CD14-positive monocyte (primary cell): ENCODE measurements at regions not wholly inside any gene's neighbourhood (a gene's known extent, or its start where the extent isn't known, plus 50 kb on each side); places are given as distances from the start of the nearest gene placed in this dataset.

Source experiments
- DNase-seq, 3 donors: peaks; one replicate each; pipeline ENCODE4 v3.0.0-alpha.2; 2011 to 2022
- H2AFZ ChIP-seq: 2 replicates; pipeline ENCODE4 v1.6.0; 2012; ENCODE audit warnings: mild to moderate bottlenecking, low read depth, low read length, inconsistent platforms; ENCODE audit not compliant: insufficient read depth, poor library complexity, severe bottlenecking
- H3K27ac ChIP-seq, 2 donors: 1 replicate in 1 of 2; 2 replicates in 1 of 2; pipeline ENCODE4 v1.5.1; 2012 to 2013; ENCODE audit warnings: low read length in 2 of 2, control low read depth in 1 of 2, inconsistent platforms in 1 of 2, low read depth in 1 of 2, mild to moderate bottlenecking in 1 of 2
- H3K27me3 ChIP-seq, 2 donors: one replicate each; pipeline versions ENCODE4 v1.6.0 to v1.6.1; 2011 to 2013; ENCODE audit warnings: low read length in 2 of 2; ENCODE audit not compliant: control insufficient read depth in 2 of 2, insufficient read depth in 2 of 2
- H3K36me3 ChIP-seq, 2 donors: replicated peaks in 1 of 2; 1 replicate in 1 of 2; 2 replicates in 1 of 2; pipeline versions ENCODE4 v1.5.1 to v1.6.1; 2012 to 2013; ENCODE audit warnings: low read length in 2 of 2, control low read depth in 1 of 2, inconsistent platforms in 1 of 2, mild to moderate bottlenecking in 1 of 2; ENCODE audit not compliant: insufficient read depth in 2 of 2, control insufficient read depth in 1 of 2
- H3K4me1 ChIP-seq, 2 donors: 1 replicate in 1 of 2; 2 replicates in 1 of 2; pipeline versions ENCODE4 v1.5.1 to v1.6.1; 2012 to 2013; ENCODE audit warnings: low read length in 2 of 2, control low read depth in 1 of 2, inconsistent platforms in 1 of 2, mild to moderate bottlenecking in 1 of 2, moderate library complexity in 1 of 2; ENCODE audit not compliant: insufficient read depth in 2 of 2, control insufficient read depth in 1 of 2
- H3K4me2 ChIP-seq: replicated peaks from 2 replicates; pipeline ENCODE3; 2012; ENCODE audit warnings: low read length, moderate library complexity, mild to moderate bottlenecking; ENCODE audit not compliant: poor library complexity, severe bottlenecking; ENCODE audit errors: extremely low read depth
- H3K4me3 ChIP-seq, 3 experiments: fragments of 200-600 bp in 1 of 3; sonication (generic) in 1 of 3; replicated peaks in 1 of 3; 1 replicate in 2 of 3; 2 replicates in 1 of 3; pipeline ENCODE4 v1.5.1; 2011 to 2013; ENCODE audit warnings: low read length in 3 of 3, mild to moderate bottlenecking in 3 of 3, control low read depth in 2 of 3, low read depth in 2 of 3, inconsistent platforms in 1 of 3, moderate library complexity in 1 of 3
- H3K79me2 ChIP-seq: 2 replicates; pipeline ENCODE4 v1.6.0; 2012; ENCODE audit warnings: mild to moderate bottlenecking, control low read depth, inconsistent platforms, low read length, moderate library complexity; ENCODE audit not compliant: insufficient read depth
- H3K9ac ChIP-seq: 2 replicates; pipeline ENCODE4 v1.6.0; 2017; ENCODE audit warnings: low read length, mild to moderate bottlenecking; ENCODE audit not compliant: insufficient read depth, poor library complexity, severe bottlenecking
- H3K9me3 ChIP-seq, 2 donors: replicated peaks in 1 of 2; 1 replicate in 1 of 2; 2 replicates in 1 of 2; pipeline versions ENCODE4 v1.5.1 to v1.6.1; 2012 to 2013; ENCODE audit warnings: low read length in 2 of 2, control low read depth in 1 of 2; ENCODE audit not compliant: control insufficient read depth in 1 of 2, insufficient read depth in 1 of 2
- H4K20me1 ChIP-seq: 2 replicates; pipeline ENCODE4 v1.6.0; 2012; ENCODE audit warnings: mild to moderate bottlenecking, low read length, control low read depth, moderate library complexity; ENCODE audit not compliant: insufficient read depth
- H3K27ac Mint-ChIP-seq, 7 donors: one replicate each; pipeline ENCODE4 v1.8.0; 2020; ENCODE audit warnings: mild to moderate bottlenecking in 7 of 7, mixed read lengths in 7 of 7, moderate library complexity in 6 of 7, inconsistent platforms in 2 of 7
- H3K27me3 Mint-ChIP-seq, 3 donors: one replicate each; pipeline ENCODE4 v1.8.0; 2021 to 2022; ENCODE audit warnings: low read depth in 3 of 3, mild to moderate bottlenecking in 3 of 3, mixed read lengths in 3 of 3, moderate library complexity in 3 of 3, inconsistent platforms in 1 of 3
- H3K36me3 Mint-ChIP-seq, 2 donors: one replicate each; pipeline ENCODE4 v1.8.0; 2020; ENCODE audit warnings: mixed read lengths in 2 of 2, inconsistent platforms in 1 of 2, mild to moderate bottlenecking in 1 of 2
- H3K4me1 Mint-ChIP-seq: one replicate; pipeline ENCODE4 v1.8.0; 2020; ENCODE audit warnings: mild to moderate bottlenecking, mixed read lengths
- H3K4me3 Mint-ChIP-seq, 2 donors: one replicate each; pipeline ENCODE4 v1.8.0; 2020; ENCODE audit warnings: mild to moderate bottlenecking in 2 of 2, mixed read lengths in 2 of 2, moderate library complexity in 1 of 2
- H3K9me3 Mint-ChIP-seq, 7 donors: one replicate each; pipeline ENCODE4 v1.8.0; 2020 to 2022; ENCODE audit warnings: mixed read lengths in 7 of 7, mild to moderate bottlenecking in 6 of 7, moderate library complexity in 6 of 7, inconsistent platforms in 2 of 7
- WGBS: methylation state at CpG from one replicate; pipeline ENCODE4 v1.1.5; 2013; ENCODE audit warnings: missing lambda C conversion rate; ENCODE audit not compliant: insufficient coverage; 5-methylcytosine and 5-hydroxymethylcytosine counted together
- intact Hi-C, 2 donors: fragments of 100-400 bp; cut with micrococcal nuclease; formaldehyde crosslinking; loops; one replicate each; pipeline versions ENCODE4 v1.15.0 to v1.15.1; 2023
- TF ChIP-seq, protein P1 (sequence below): fragments of 200-600 bp; IDR thresholded peaks from one replicate; pipeline ENCODE4 v1.8.0; 2022; ENCODE audit warnings: antibody characterized with exemption, mild to moderate bottlenecking

DNA sequence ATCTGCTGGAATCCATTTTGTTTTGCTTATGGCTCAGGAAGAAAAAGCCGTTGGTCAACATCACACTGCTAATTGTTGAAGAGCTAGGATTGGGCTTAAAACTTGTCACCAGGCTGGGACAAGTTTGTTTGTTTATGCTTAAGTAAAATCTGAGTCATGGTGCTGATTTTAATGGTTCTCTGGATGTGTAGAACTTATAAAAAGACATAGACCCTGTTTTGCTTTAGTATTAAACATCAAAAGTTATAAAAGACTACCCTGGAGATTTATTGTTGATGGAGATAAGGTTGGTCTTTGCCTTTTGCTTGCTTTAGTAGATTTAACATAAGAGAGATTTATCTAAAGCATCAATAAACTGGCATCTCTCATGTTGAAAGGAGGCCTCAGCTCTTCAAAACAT, 348.2 kb upstream of the GOLIM4 start:
- no peaks in the 10 kb centered on the region for H3K27me3 ChIP-seq
- H3K4me3 ChIP-seq = no peak overlapping the region
- no peaks in the 10 kb centered on the region for H3K36me3 ChIP-seq
- Mint-ChIP-seq H3K27ac (no peak overlapping the region), H3K27me3 (no peaks in the 10 kb centered on the region), H3K9me3 (no peaks in the 10 kb centered on the region), H3K36me3 (no peaks in the 10 kb centered on the region), H3K4me3 (no peak overlapping the region), H3K4me1 (no peaks in the 10 kb centered on the region)
- no peak overlapping the region for H3K27ac ChIP-seq
- no peak overlapping the region for H3K9ac ChIP-seq
- intact Hi-C loops = no loop called here
- no peak overlapping the region for H2AFZ ChIP-seq
- TF ChIP-seq, protein P1, sequence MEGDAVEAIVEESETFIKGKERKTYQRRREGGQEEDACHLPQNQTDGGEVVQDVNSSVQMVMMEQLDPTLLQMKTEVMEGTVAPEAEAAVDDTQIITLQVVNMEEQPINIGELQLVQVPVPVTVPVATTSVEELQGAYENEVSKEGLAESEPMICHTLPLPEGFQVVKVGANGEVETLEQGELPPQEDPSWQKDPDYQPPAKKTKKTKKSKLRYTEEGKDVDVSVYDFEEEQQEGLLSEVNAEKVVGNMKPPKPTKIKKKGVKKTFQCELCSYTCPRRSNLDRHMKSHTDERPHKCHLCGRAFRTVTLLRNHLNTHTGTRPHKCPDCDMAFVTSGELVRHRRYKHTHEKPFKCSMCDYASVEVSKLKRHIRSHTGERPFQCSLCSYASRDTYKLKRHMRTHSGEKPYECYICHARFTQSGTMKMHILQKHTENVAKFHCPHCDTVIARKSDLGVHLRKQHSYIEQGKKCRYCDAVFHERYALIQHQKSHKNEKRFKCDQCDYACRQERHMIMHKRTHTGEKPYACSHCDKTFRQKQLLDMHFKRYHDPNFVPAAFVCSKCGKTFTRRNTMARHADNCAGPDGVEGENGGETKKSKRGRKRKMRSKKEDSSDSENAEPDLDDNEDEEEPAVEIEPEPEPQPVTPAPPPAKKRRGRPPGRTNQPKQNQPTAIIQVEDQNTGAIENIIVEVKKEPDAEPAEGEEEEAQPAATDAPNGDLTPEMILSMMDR = no peak
- DNase-seq = no peak
- no peaks in the 10 kb centered on the region for H3K79me2 ChIP-seq
- H4K20me1 ChIP-seq = no peaks in the 10 kb centered on the region
- no peaks in the 10 kb centered on the region for H3K4me1 ChIP-seq
- 100% methylated on average over 1 of the region's 1 CpG for WGBS
- H3K4me2 ChIP-seq = no peak overlapping the region
- H3K9me3 ChIP-seq = no peaks in the 10 kb centered on the region

DNA sequence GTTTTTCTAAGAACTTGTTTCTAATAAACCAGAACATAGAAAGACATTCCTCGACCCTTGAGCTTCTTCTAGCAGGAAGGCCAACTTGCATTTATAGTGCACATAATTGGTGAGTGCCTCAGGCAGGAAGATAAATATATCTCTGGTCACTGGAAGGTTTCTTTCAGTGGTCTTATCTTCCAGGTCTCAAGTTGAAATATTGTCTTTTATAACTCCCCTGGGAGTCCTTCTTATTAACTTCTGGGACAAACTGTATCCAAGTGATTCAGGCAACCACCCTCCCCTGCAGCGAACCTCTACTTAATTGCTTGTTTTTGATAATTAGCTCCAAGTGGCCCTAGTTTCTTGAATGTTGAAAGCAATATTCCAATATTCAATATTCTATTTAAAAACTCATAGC, 346.8 kb upstream of the GOLIM4 start:
- no peaks in the 10 kb centered on the region for H3K4me1 Mint-ChIP-seq

More for the DNA sequence above, 346.8 kb upstream of the GOLIM4 start:
- Histone ChIP-seq H3K79me2 (no peaks in the 10 kb centered on the region), H4K20me1 (no peaks in the 10 kb centered on the region), H3K9me3 (no peaks in the 10 kb centered on the region), H3K9ac (no peak overlapping the region), H3K27ac (no peak overlapping the region), H3K4me2 (no peak overlapping the region), H3K4me1 (no peaks in the 10 kb centered on the region), H3K4me3 (no peak overlapping the region), H3K36me3 (no peaks in the 10 kb centered on the region), H2AFZ (no peak overlapping the region), H3K27me3 (no peaks in the 10 kb centered on the region)
- intact Hi-C loops = no loop called here
- WGBS = no CpG with 5 or more reads among the region's 2 CpGs
- Mint-ChIP-seq H3K9me3 (no peaks in the 10 kb centered on the region), H3K27me3 (no peaks in the 10 kb centered on the region), H3K4me3 (no peak overlapping the region), H3K27ac (no peak overlapping the region), H3K36me3 (no peaks in the 10 kb centered on the region)
- DNase-seq = no peak
- TF ChIP-seq, protein P1 = no peak
